GM21529 (cell line): ENCODE measurements at regions not wholly inside any gene's neighbourhood (a gene's known extent, or its start where the extent isn't known, plus 50 kb on each side); places are given as distances from the start of the nearest gene placed in this dataset.
"Not testable (repeated sequence)": the region's sequence is repeated elsewhere in the genome, so short reads cannot be mapped to it uniquely, and the experiment has no call there.

Experiments used
- ATAC-seq: cut with Tn5 transposase; IDR thresholded peaks from one replicate; pipeline ENCODE4 v1.9.1; 2021; ENCODE audit not compliant: unreplicated experiment

- ATAC-seq = no peak
These were observed 608.2 kb downstream of the TBC1D22A start for GRCh38 chr22:47370448-47371262.

DNA sequence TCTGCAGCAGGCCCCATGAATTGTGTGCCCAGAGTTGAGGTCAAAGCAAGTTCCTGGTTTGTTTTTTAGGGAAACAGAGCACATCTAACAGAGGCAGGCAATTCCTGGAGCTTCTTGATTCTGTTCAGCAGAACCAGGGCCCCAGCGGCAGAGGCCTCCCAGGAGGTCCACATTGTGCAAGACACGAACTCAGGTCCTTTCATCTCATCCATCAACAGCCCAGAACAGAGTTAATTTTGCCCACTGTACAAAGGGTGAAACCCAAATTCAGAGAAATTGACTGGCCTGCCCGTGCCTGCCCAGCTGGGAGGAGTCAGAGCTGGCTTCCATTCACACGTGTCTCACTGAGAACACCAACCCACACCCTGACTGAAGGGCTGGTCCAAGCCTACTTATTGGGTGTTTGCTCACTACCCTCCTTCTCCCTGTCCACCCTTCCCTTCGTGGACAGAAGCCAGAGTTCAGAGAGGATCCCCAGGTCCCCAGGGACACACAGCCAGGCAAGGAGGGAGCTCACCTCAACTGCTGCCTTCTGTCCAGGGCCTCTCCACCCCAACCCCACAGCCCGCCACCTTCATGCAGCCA lies 607.1 kb downstream of the TBC1D22A start:
- no peak for ATAC-seq

- no peak for ATAC-seq
These were observed 606.6 kb downstream of the TBC1D22A start for GRCh38 chr22:47369020-47369419.

DNA sequence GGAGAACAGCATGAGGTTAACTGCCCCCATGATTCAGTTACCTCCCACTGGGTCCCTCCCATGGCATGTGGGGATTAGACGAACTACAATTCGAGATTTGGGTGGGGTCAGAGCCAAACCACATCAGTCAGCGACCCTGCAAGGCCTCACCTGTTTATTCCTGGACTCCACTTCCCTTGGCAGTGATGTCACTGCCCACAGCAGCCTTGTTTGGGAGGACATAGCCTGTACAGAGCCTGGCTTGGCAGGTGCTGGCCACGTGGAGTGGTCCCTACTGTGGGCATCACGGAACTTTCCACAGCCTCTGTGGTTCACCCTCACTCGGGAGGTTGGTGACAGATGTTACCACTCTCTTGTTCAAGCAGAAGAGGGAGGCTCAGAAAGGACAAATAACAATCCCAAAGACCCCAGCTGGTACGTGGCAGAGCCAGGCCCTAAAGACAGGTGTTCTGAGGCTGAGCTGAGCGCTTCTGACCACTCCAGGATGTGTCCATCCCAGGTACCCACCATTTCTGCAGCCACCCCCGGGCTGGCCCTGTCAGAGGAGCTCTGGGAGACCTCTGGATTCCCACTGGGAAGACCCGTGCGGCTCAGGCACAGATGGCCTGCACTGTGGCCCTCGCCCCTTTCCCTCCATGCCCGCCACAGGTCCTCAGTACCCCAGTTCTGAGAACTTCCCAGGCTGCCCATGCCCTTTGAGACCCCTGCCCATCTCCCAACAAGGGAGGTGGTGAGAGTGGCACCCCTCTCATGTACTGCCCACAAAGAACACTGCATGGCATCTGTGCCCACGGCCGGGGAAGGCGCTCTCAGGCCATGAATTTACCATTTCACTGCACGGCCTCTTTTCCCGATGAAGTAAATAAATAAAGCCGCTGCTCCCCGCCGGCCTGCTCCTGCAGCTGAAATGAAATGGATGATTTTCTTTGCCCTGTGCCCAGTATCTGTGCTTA lies 605.8 kb downstream of the TBC1D22A start:
- no peak for ATAC-seq

DNA sequence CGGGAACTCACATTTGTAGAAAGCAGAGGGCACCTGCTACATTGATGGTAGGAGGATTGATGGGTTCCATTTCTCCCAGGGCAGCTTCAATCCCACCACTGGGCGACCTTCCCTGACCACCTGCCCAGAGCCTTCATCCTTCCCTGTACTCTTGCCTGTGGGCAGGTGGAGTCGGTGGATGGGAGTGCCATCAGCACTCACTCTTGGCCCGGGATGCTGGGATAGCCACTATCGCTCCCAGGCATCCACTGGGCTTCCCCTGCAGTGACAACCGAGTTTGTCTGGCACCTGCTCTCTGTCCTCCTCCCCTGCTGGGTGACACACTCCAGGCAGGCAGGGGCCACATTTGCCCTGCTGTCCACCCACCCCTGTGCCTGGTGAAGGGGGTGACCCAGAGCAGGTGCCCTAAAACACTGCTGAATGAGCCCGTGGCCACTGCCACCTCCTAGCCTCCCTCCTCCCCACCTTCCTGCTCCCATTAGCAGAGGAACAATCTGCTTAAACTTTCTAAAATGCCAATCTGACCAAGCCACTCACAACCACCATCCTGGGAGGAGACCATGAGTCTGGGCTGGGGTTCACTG lies 604.7 kb downstream of the TBC1D22A start:
- no peak for ATAC-seq

DNA sequence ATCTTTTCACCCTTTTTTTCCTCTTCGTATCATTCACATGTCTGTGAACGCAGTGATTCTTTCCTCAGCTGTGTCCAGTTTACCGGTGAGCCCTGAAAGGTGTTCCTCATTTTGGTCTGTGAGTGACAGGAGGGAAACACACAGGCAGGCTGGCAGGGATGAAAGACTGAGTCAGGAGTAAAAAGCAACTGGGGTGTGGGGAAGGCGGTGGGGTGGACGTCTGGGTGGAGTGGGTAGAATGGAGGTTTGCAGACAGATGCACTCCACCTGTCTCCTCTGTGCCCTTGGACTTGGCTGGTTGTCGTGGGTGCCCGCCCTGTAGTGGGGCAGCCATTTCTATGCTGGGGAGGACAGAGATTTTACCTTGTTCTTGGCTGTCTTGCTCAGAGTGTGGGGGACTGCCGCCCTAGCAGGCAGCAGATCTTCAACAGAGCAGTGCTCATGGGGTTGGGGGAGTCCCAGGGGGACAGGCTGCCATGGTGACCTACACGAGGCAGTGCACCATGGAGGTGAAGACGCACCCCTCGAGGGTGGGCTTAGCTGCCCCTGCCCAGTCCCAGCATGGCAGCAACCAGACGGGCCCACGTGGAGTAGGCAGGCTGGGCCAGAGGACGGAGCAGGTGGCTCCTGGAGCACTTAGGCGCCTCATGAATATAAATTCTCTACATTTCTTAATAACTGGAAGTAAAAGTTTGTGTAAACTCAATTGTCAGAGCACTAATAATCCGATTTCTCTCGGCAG lies 603.7 kb downstream of the TBC1D22A start:
- no peak for ATAC-seq

GRCh38 chr22:47361247-47361646 lies 598.8 kb downstream of the TBC1D22A start:
- no peak for ATAC-seq

GRCh38 chr22:47357493-47357892 lies 595.0 kb downstream of the TBC1D22A start:
- no peak for ATAC-seq

DNA sequence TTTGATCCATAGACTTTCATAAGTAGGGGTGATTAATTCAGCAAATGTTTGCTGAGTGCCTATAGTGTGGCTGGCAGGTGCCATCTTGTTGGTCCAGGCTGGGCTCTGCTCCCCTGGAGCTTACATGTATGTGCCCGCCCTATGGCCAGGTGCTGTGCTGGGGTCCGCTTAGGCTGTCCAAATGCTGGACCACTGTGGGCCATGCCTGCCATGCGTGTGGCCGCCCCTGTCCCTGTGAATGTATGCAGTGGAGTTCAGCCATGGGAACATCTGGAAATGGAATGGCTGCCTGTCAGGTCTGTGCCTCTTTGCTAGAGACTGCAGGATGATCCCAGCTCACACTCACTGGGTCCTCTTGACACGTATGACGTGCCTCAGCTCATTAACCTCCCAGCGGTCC lies 594.6 kb downstream of the TBC1D22A start:
- ATAC-seq = no peak

- no peak for ATAC-seq
These were observed 594.1 kb downstream of the TBC1D22A start for GRCh38 chr22:47356511-47357011.

DNA sequence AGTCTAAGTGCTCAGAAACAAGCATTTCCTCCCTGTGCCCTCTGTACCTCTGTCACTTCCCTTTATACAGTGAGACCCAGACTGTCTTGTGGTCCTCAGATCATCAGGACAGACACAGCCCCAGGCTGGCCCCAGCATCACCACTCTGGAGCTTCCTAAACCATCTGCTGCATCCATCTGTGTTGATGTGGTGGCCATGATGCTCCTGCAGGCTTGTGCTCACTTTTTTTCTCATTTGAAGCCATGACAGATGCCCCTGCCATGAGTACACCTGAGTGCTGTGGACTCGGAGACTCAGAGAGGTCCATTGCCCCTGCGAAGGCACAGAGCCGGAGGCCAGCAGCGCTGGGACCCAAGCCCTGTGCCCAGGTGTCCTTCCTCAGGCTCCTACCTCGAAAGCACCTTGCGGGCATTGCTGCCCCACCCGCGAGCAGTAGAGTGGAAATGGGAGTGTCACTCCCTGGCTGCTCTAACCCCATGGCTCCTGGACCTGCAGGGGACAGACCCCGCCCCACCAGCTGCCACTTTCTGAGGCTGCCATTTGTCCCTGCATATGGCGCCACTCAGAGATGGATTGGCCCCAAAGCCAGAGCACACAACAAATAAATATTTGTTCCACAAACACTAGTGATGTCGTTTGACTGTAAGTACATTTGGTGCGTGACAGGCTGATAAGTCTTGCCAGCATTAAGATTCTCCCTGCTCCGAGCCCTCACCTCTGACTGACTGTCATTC lies 593.5 kb downstream of the TBC1D22A start:
- ATAC-seq = no peak

GRCh38 chr22:47355388-47355725 lies 592.9 kb downstream of the TBC1D22A start:
- ATAC-seq = no peak

DNA sequence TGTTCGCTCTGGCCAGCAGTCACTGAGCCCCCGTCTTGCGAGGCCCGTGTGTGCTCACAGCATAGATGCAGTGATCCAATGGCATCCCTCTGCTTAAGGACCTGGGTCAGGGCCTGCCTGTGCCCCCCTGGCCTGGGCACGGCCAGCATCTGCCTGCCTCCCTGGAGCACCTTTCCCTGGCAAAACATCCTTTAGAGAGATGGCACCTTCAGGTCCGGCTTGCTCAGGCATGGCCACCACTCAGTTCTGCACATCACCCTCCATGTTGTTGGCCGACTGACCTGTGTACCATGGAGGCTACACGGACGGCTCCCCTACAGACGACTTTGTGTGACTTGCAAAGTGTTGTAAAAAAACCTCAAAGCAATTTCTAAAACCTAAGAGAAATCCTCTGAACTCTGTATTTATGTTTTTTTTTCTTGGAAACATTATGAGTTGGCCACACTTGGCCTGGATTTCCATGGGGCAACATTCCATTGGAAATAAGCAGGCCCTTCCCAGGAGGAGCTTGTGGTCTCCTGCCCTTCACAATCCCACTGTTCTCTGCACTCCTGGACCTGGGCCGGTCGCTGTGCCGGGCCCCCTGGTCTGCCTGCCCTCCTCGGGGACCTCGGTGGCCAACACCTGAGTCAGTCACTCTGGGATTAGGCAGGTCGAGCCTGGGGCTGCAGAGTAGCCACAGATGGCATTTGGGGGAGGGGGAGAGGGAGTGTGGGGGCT lies 592.4 kb downstream of the TBC1D22A start:
- ATAC-seq = no peak

DNA sequence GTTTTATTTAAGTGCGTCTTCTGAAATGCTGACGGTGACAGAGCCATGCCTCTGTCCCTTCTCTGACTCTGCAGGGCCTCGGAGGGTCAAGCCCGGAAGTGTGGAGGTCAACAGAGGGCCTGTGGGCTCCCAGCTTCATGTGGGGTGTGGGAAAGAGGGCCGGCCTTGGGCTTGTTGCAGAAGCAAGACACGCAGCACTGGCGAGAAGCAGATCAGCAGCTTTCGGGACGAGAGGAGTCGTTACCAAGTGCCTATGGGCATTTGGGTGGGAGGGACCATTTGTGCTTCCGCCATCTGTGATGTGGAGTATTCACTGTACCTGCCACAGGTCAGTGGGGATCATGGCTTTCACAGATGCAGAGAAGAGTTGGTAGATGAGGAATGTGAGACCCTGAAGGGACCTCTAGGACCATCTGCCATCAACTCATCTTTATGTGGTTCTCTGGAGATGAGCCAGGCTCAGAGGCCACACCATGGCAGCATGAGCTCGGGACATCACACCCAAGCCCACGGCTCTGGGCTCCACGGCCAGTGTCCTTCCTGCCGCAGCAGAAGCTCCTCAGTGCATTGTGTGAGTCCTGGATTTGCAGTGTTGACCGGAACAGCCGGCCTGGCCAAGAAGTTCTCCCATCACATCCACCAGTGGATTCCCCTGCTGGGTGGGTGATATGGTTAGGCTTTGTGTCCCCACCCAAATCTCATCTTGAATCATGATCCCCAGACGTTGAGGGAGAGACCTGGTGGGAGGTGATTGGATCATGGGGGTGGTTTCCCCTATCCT lies 590.7 kb downstream of the TBC1D22A start:
- no peak for ATAC-seq

DNA sequence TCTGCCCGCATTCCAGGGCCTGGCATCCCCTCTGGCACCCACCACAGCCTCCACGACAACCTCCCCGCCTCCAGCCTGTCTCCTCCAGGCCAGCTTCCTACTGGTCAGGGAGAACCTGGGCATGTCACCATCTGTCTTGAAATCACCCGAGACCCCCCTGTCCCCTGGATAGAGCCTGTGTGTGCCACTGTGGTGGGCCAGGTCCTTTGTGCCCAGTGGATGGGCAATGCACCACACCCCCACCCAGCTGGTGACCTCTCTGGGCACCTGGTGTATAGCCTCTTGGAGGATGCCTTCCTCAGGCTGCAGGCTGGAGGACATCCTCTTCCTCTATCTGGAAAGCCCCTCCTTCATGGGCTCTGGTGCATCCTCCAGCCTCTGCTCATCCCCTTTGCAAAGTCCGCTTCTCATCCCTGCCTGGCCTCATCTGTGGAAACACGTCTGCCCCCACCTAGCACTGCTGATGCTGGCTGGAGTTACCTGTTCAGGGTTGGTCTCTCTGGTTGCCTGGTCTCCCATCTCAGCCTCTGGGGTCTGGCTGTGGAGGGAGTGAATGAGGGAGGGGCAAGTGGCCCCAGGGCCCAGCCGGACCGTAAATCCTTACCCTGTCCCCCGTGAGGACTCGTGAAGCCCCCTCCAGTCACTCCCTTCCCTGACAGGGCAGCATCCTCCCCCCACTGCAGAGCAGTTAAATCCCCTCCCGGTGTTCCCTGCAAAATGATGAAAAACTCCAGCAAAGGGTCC lies 589.6 kb downstream of the TBC1D22A start:
- ATAC-seq = no peak

GRCh38 chr22:47346287-47346686 lies 583.8 kb downstream of the TBC1D22A start:
- not testable (repeated sequence) for ATAC-seq

- ATAC-seq = no peak
These were observed 582.6 kb downstream of the TBC1D22A start for GRCh38 chr22:47345025-47345424.

- ATAC-seq = no peak
These were observed 582.0 kb downstream of the TBC1D22A start for GRCh38 chr22:47344414-47344813.
